Panc1 (cell line): ENCODE measurements at regions not wholly inside any gene's neighbourhood (a gene's known extent, or its start where the extent isn't known, plus 50 kb on each side); places are given as distances from the start of the nearest gene placed in this dataset.

Source experiments
- CTCF ChIP-seq: fragments of 450-650 bp; IDR thresholded peaks from 2 replicates; pipeline ENCODE4 v1.5.1; 2017; ENCODE audit warnings: mild to moderate bottlenecking
- REST ChIP-seq, 2 experiments: IDR thresholded peaks; 2 replicates each; pipeline ENCODE4 v1.6.1; 2011 to 2012; ENCODE audit warnings: low read depth in 2 of 2, control low read depth in 1 of 2, low read length in 1 of 2, mild to moderate bottlenecking in 1 of 2, moderate library complexity in 1 of 2; ENCODE audit not compliant: insufficient read depth in 1 of 2

- TF ChIP-seq CTCF: no peak
- TF ChIP-seq REST (IDR thresholded peaks at IDR 0.05; ENCODE audit: insufficient read depth in 1 of 2, low read depth in 2 of 2, low read length in 1 of 2): no peak
Measured at GRCh38 chr12:28826766-28827165, 322.3 kb upstream of the FAR2 start.
